Neutrophil (primary cell): ENCODE measurements at regions not wholly inside any gene's neighbourhood (a gene's known extent, or its start where the extent isn't known, plus 50 kb on each side); places are given as distances from the start of the nearest gene placed in this dataset.

Source experiments
- H3K27ac ChIP-seq: fragments of 200-600 bp; sonication (generic); 2 replicates; pipeline ENCODE4 v1.5.1; 2016; ENCODE audit warnings: mild to moderate bottlenecking, moderate library complexity
- H3K27me3 ChIP-seq: fragments of 200-600 bp; sonication (generic); 2 replicates; pipeline ENCODE4 v1.6.0; 2016; ENCODE audit warnings: mild to moderate bottlenecking
- H3K36me3 ChIP-seq: fragments of 200-600 bp; sonication (generic); 2 replicates; pipeline ENCODE4 v1.5.1; 2017
- H3K4me1 ChIP-seq, 2 experiments: fragments of 200-600 bp in 1 of 2; sonication (generic) in 1 of 2; 1 replicate in 1 of 2; 2 replicates in 1 of 2; pipeline versions ENCODE4 v1.5.1 to v1.6.1; 2013 to 2016; ENCODE audit warnings: low read depth in 1 of 2, low read length in 1 of 2, mild to moderate bottlenecking in 1 of 2, moderate library complexity in 1 of 2; ENCODE audit not compliant: control insufficient read depth in 1 of 2, insufficient read depth in 1 of 2
- H3K4me3 ChIP-seq, 2 experiments: fragments of 200-600 bp in 1 of 2; sonication (generic) in 1 of 2; 1 replicate in 1 of 2; 2 replicates in 1 of 2; pipeline ENCODE4 v1.5.1; 2013 to 2016; ENCODE audit warnings: low read depth in 1 of 2, low read length in 1 of 2, mild to moderate bottlenecking in 1 of 2, moderate library complexity in 1 of 2
- H3K9me3 ChIP-seq: fragments of 200-600 bp; sonication (generic); 2 replicates; pipeline ENCODE4 v1.5.1; 2016
- CTCF ChIP-seq: fragments of 200-600 bp; sonication (generic); IDR thresholded peaks from 2 replicates; pipeline ENCODE4 v1.5.1; 2016; ENCODE audit warnings: antibody characterized with exemption

GRCh38 chr4:129233691-129234090, 137.7 kb downstream of the C4orf33 start:
- H3K36me3 ChIP-seq, result no peaks in the 10 kb centered on the region
- no peak overlapping the region for H3K4me3 ChIP-seq
- H3K27ac ChIP-seq, result no peak overlapping the region
- H3K27me3 ChIP-seq, result no peaks in the 10 kb centered on the region
- no peaks in the 10 kb centered on the region for H3K9me3 ChIP-seq
- no peaks in the 10 kb centered on the region for H3K4me1 ChIP-seq
- no peak for TF ChIP-seq CTCF

GRCh38 chr4:129236351-129236750, 140.4 kb downstream of the C4orf33 start:
- TF ChIP-seq CTCF, result no peak
- H3K36me3 ChIP-seq, result no peaks in the 10 kb centered on the region
- no peak overlapping the region for H3K27ac ChIP-seq
- H3K4me1 ChIP-seq, result no peaks in the 10 kb centered on the region
- no peaks in the 10 kb centered on the region for H3K27me3 ChIP-seq
- no peak overlapping the region for H3K4me3 ChIP-seq
- H3K9me3 ChIP-seq, result no peaks in the 10 kb centered on the region

GRCh38 chr4:129239088-129239487, 143.1 kb downstream of the C4orf33 start:
- H3K9me3 ChIP-seq, result no peaks in the 10 kb centered on the region
- no peaks in the 10 kb centered on the region for H3K4me1 ChIP-seq
- H3K4me3 ChIP-seq, result no peak overlapping the region
- no peak for TF ChIP-seq CTCF
- no peaks in the 10 kb centered on the region for H3K36me3 ChIP-seq
- H3K27ac ChIP-seq, result no peak overlapping the region
- H3K27me3 ChIP-seq, result no peaks in the 10 kb centered on the region

- no peak for TF ChIP-seq CTCF
- H3K4me1 ChIP-seq, result no peaks in the 10 kb centered on the region
- H3K27me3 ChIP-seq, result no peaks in the 10 kb centered on the region
- no peak overlapping the region for H3K4me3 ChIP-seq
- no peaks in the 10 kb centered on the region for H3K36me3 ChIP-seq
- H3K27ac ChIP-seq, result no peak overlapping the region
- H3K9me3 ChIP-seq, result no peaks in the 10 kb centered on the region
Observed at GRCh38 chr4:129240816-129241215, 144.9 kb downstream of the C4orf33 start.

- no peak overlapping the region for H3K4me3 ChIP-seq
- TF ChIP-seq CTCF, result no peak
Observed at GRCh38 chr4:129246145-129246544, 150.2 kb downstream of the C4orf33 start.

GRCh38 chr4:129246910-129247461, 151.0 kb downstream of the C4orf33 start:
- Histone ChIP-seq H3K4me3 (no peak overlapping the region), H3K27ac (no peak overlapping the region), H3K36me3 (no peaks in the 10 kb centered on the region), H3K4me1 (no peaks in the 10 kb centered on the region), H3K27me3 (no peaks in the 10 kb centered on the region), H3K9me3 (no peaks in the 10 kb centered on the region)
- TF ChIP-seq CTCF, result no peak

More at GRCh38 chr4:129246145-129246544, 150.2 kb downstream of the C4orf33 start:
- no peaks in the 10 kb centered on the region for H3K9me3 ChIP-seq
- H3K27ac ChIP-seq, result no peak overlapping the region
- no peaks in the 10 kb centered on the region for H3K36me3 ChIP-seq
- H3K4me1 ChIP-seq, result no peaks in the 10 kb centered on the region
- H3K27me3 ChIP-seq, result no peaks in the 10 kb centered on the region
